B cell (primary cell): ENCODE measurements at regions not wholly inside any gene's neighbourhood (a gene's known extent, or its start where the extent isn't known, plus 50 kb on each side); places are given as distances from the start of the nearest gene placed in this dataset.

Source experiments
- ATAC-seq: fragments of 200-7000 bp; cut with Tn5 transposase; one replicate; pipeline ENCODE4 v1.10.0; 2021; ENCODE audit warnings: low read depth, mild to moderate bottlenecking, moderate number of reproducible peaks, moderate library complexity
- CTCF ChIA-PET: fragments of 350-600 bp; sonication (Branson Sonifier 250); formaldehyde crosslinking; loops from one replicate; lab custom pipeline; 2021; ENCODE audit warnings: antibody characterized with exemption, inconsistent platforms; lab: Charles Lee
- POLR2A ChIA-PET: fragments of 350-600 bp; sonication (Branson Sonifier 250); formaldehyde crosslinking; loops from one replicate; lab custom pipeline; 2021; ENCODE audit warnings: antibody characterized with exemption; lab: Charles Lee
- DNase-seq: peaks from one replicate; pipeline ENCODE4 v3.0.0; 2013
- H2AFZ ChIP-seq: 2 replicates; pipeline ENCODE4 v1.6.1; 2012; ENCODE audit warnings: mild to moderate bottlenecking, low read depth, low read length; ENCODE audit not compliant: insufficient read depth, poor library complexity, severe bottlenecking
- H3K27ac ChIP-seq, 2 donors: 1 replicate in 1 of 2; 2 replicates in 1 of 2; pipeline ENCODE4 v1.5.1; 2012 to 2013; ENCODE audit warnings: low read length in 2 of 2, mild to moderate bottlenecking in 2 of 2, moderate library complexity in 1 of 2
- H3K27me3 ChIP-seq, 4 experiments: fragments of 200-600 bp in 1 of 4; sonication (generic) in 1 of 4; replicated peaks in 1 of 4; 1 replicate in 2 of 4; 2 replicates in 2 of 4; pipeline versions ENCODE4 v1.6.1 to v1.7.0; 2013 to 2016; ENCODE audit warnings: low read length in 3 of 4, mild to moderate bottlenecking in 2 of 4, mixed read lengths in 1 of 4, moderate library complexity in 1 of 4; ENCODE audit not compliant: insufficient read depth in 4 of 4, control insufficient read depth in 3 of 4; ENCODE audit errors: control extremely low read depth in 1 of 4
- H3K36me3 ChIP-seq, 2 experiments: replicated peaks in 1 of 2; 1 replicate in 1 of 2; 2 replicates in 1 of 2; pipeline versions ENCODE4 v1.6.1 to v1.7.1; 2013; ENCODE audit warnings: low read length in 1 of 2; ENCODE audit not compliant: insufficient read depth in 2 of 2, control insufficient read depth in 1 of 2; ENCODE audit errors: control extremely low read depth in 1 of 2, extremely low read depth in 1 of 2
- H3K4me1 ChIP-seq, 2 donors: fragments of 200-600 bp in 1 of 2; sonication (generic) in 1 of 2; 1 replicate in 1 of 2; 2 replicates in 1 of 2; pipeline versions ENCODE4 v1.5.1 to v1.6.1; 2013 to 2017; ENCODE audit warnings: low read length in 2 of 2; ENCODE audit not compliant: control insufficient read depth in 2 of 2, insufficient read depth in 2 of 2
- H3K4me2 ChIP-seq: replicated peaks from 2 replicates; pipeline ENCODE3; 2012; ENCODE audit warnings: mild to moderate bottlenecking, low read depth, low read length; ENCODE audit not compliant: poor library complexity, severe bottlenecking
- H3K4me3 ChIP-seq, 5 experiments: fragments of 200-600 bp in 1 of 5; sonication (generic) in 1 of 5; 1 replicate in 3 of 5; 2 replicates in 2 of 5; pipeline versions ENCODE4 v1.5.1 to v1.7.0; 2011 to 2016; ENCODE audit warnings: low read length in 4 of 5, mild to moderate bottlenecking in 4 of 5, low read depth in 2 of 5, control low read depth in 1 of 5, moderate library complexity in 1 of 5; ENCODE audit not compliant: insufficient read depth in 1 of 5; ENCODE audit errors: control extremely low read depth in 1 of 5, extremely low read depth in 1 of 5
- H3K79me2 ChIP-seq: fragments of 200-600 bp; sonication (generic); one replicate; pipeline ENCODE4 v1.6.0; 2016; ENCODE audit warnings: low read length; ENCODE audit not compliant: control insufficient read depth, insufficient read depth
- H3K9ac ChIP-seq: fragments of 200-600 bp; sonication (generic); 2 replicates; pipeline ENCODE4 v1.6.1; 2017; ENCODE audit warnings: mild to moderate bottlenecking, low read length, moderate library complexity
- H3K9me3 ChIP-seq, 3 donors: one replicate each; pipeline versions ENCODE4 v1.6.1 to v1.7.1; 2013; ENCODE audit warnings: low read length in 2 of 3; ENCODE audit not compliant: control insufficient read depth in 2 of 3, insufficient read depth in 1 of 3; ENCODE audit errors: control extremely low read depth in 1 of 3
- H4K20me1 ChIP-seq: 2 replicates; pipeline ENCODE4 v1.6.0; 2012; ENCODE audit warnings: mild to moderate bottlenecking, low read length; ENCODE audit not compliant: insufficient read depth, control insufficient read depth, poor library complexity, severe bottlenecking
- H3K27ac Mint-ChIP-seq: one replicate; pipeline ENCODE4 v1.8.0; 2021; ENCODE audit warnings: mixed read lengths
- H3K27me3 Mint-ChIP-seq: one replicate; pipeline ENCODE4 v1.8.0; 2021; ENCODE audit warnings: mixed read lengths
- H3K4me1 Mint-ChIP-seq: one replicate; pipeline ENCODE4 v1.8.0; 2021; ENCODE audit warnings: mixed read lengths
- H3K4me3 Mint-ChIP-seq: one replicate; pipeline ENCODE4 v1.8.0; 2021; ENCODE audit warnings: mixed read lengths
- H3K9me3 Mint-ChIP-seq: one replicate; pipeline ENCODE4 v1.8.0; 2022; ENCODE audit warnings: mixed read lengths; ENCODE audit not compliant: insufficient read depth
- EZH2 ChIP-seq: IDR thresholded peaks from 2 replicates; pipeline ENCODE4 v1.6.1; 2012; ENCODE audit warnings: borderline replicate concordance, low read depth, mild to moderate bottlenecking, moderate library complexity, low read length; ENCODE audit not compliant: insufficient read depth, poor library complexity, severe bottlenecking
- whole genome bisulfite sequencing: methylation state at CpG from one replicate; pipeline ENCODE4 v1.1.5; 2013; ENCODE audit warnings: missing lambda C conversion rate; ENCODE audit not compliant: insufficient coverage; 5-methylcytosine and 5-hydroxymethylcytosine counted together
- intact Hi-C: fragments of 100-400 bp; cut with micrococcal nuclease; formaldehyde crosslinking; loops from one replicate; pipeline ENCODE4 v1.10.0; 2022
- TF ChIP-seq, protein P1 (sequence below): fragments of 200-600 bp; IDR thresholded peaks from one replicate; pipeline ENCODE4 v1.8.0; 2022; ENCODE audit warnings: antibody characterized with exemption, mild to moderate bottlenecking

- peaks cover 14% of the 10 kb centered on the region for H3K27me3 Mint-ChIP-seq
- Histone ChIP-seq H3K36me3 (no peaks in the 10 kb centered on the region), H3K4me1 (no peaks in the 10 kb centered on the region), H3K9ac (no peak overlapping the region), H3K4me2 (no peak overlapping the region), H4K20me1 (no peaks in the 10 kb centered on the region), H3K4me3 (no peak overlapping the region), H3K9me3 (peaks cover 0 to 2% (median 0%) of the 10 kb centered on the region in 3 donors), H3K27ac (no peak overlapping the region), H3K79me2 (no peaks in the 10 kb centered on the region), H2AFZ (no peak overlapping the region), H3K27me3 (peaks cover 0 to 2% (median 0%) of the 10 kb centered on the region in 4 experiments)
- 44% methylated on average over 5 of the region's 8 CpGs for WGBS
- H3K4me1 Mint-ChIP-seq, result peaks cover 4% of the 10 kb centered on the region
- intact Hi-C loops, result no loop called here
- ChIA-PET CTCF (no interaction called here), POLR2A (no interaction called here)
- ATAC-seq (no peak), DNase-seq (no peak)
- no peak overlapping the region for H3K27ac Mint-ChIP-seq
- no peak for TF ChIP-seq EZH2
- TF ChIP-seq, protein P1, sequence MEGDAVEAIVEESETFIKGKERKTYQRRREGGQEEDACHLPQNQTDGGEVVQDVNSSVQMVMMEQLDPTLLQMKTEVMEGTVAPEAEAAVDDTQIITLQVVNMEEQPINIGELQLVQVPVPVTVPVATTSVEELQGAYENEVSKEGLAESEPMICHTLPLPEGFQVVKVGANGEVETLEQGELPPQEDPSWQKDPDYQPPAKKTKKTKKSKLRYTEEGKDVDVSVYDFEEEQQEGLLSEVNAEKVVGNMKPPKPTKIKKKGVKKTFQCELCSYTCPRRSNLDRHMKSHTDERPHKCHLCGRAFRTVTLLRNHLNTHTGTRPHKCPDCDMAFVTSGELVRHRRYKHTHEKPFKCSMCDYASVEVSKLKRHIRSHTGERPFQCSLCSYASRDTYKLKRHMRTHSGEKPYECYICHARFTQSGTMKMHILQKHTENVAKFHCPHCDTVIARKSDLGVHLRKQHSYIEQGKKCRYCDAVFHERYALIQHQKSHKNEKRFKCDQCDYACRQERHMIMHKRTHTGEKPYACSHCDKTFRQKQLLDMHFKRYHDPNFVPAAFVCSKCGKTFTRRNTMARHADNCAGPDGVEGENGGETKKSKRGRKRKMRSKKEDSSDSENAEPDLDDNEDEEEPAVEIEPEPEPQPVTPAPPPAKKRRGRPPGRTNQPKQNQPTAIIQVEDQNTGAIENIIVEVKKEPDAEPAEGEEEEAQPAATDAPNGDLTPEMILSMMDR, result no peak
- no peaks in the 10 kb centered on the region for H3K9me3 Mint-ChIP-seq
- H3K4me3 Mint-ChIP-seq, result no peak overlapping the region
Observed at GRCh38 chr18:77632758-77633157, 383.1 kb downstream of the GALR1 start.

DNA sequence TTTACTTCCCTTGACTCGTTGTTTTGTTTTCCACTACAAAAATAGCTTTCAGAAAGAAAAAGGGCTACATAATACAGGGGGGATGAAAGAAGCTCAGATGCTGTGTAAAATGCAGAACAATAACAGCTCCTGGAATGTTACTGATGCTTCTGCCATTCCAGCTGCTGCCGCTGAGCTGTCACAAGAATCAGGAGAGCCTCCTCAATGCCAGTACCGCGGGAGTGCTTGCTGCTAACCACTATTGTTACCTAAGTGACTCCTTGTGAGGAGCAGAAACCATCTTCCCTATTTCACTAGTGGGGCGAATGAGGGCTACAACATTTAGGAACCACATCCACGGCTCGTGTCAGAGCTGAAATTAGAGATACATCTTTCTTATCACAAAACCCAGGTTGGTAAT, 384.8 kb downstream of the GALR1 start:
- 88% methylated on average over 6 of the region's 7 CpGs for WGBS
- H3K9me3 Mint-ChIP-seq, result no peaks in the 10 kb centered on the region
- Histone ChIP-seq H3K27ac (no peak overlapping the region), H3K4me2 (no peak overlapping the region), H3K36me3 (no peaks in the 10 kb centered on the region), H3K9ac (no peak overlapping the region), H4K20me1 (no peaks in the 10 kb centered on the region), H3K9me3 (peaks cover 0 to 2% (median 0%) of the 10 kb centered on the region in 3 donors), H3K79me2 (no peaks in the 10 kb centered on the region), H2AFZ (no peak overlapping the region), H3K27me3 (peaks cover 0 to 2% (median 0%) of the 10 kb centered on the region in 4 experiments), H3K4me3 (no peak overlapping the region), H3K4me1 (no peaks in the 10 kb centered on the region)
- H3K4me3 Mint-ChIP-seq, result no peak overlapping the region
- no peak overlapping the region for H3K27ac Mint-ChIP-seq
- ChIA-PET POLR2A (no interaction called here), CTCF (no interaction called here)
- ATAC-seq (no peak), DNase-seq (no peak)
- H3K27me3 Mint-ChIP-seq, result peaks cover 20% of the 10 kb centered on the region
- intact Hi-C loops, result no loop called here
- H3K4me1 Mint-ChIP-seq, result peaks cover 4% of the 10 kb centered on the region
- TF ChIP-seq, protein P1, result no peak
- TF ChIP-seq EZH2, result no peak
